Body of pancreas (tissue), 4 donors: ENCODE measurements at regions not wholly inside any gene's neighbourhood (a gene's known extent, or its start where the extent isn't known, plus 50 kb on each side); places are given as distances from the start of the nearest gene placed in this dataset.

Source experiments
- ATAC-seq: fragments of 150-250 bp; one replicate; pipeline ENCODE4 v1.9.1; 2016
- DNase-seq, 4 donors: peaks; one replicate each; pipeline ENCODE4 v3.0.0-alpha.2; 2019
- H3K27ac ChIP-seq, 4 donors: fragments of 200-600 bp; sonication (generic); 1 replicate in 3 of 4; 2 replicates in 1 of 4; pipeline versions ENCODE4 v1.5.1 to v1.6.1; 2016 to 2019; ENCODE audit warnings: mild to moderate bottlenecking in 1 of 4, mixed read lengths in 1 of 4, moderate library complexity in 1 of 4
- H3K27me3 ChIP-seq, 2 donors: fragments of 200-600 bp; sonication (generic); one replicate each; pipeline ENCODE4 v1.6.0; 2016; ENCODE audit warnings: mild to moderate bottlenecking in 1 of 2
- H3K36me3 ChIP-seq, 2 donors: fragments of 200-600 bp; sonication (generic); replicated peaks in 1 of 2; 2 replicates each; pipeline ENCODE4 v1.5.1; 2016; ENCODE audit warnings: low read depth in 2 of 2; ENCODE audit not compliant: insufficient read depth in 1 of 2
- H3K4me1 ChIP-seq: fragments of 200-600 bp; sonication (generic); one replicate; pipeline ENCODE4 v1.6.0; 2016
- H3K4me3 ChIP-seq, 2 donors: fragments of 200-600 bp; sonication (generic); 1 replicate in 1 of 2; 2 replicates in 1 of 2; pipeline ENCODE4 v1.5.1; 2016 to 2019
- H3K9me3 ChIP-seq, 3 donors: fragments of 200-600 bp; sonication (generic); 1 replicate in 2 of 3; 2 replicates in 1 of 3; pipeline ENCODE4 v1.5.1; 2016
- POLR2A ChIP-seq, 3 donors: fragments of 450-650 bp; IDR thresholded peaks; one replicate each; pipeline ENCODE4 v1.6.1; 2016; ENCODE audit warnings: antibody characterized with exemption in 3 of 3, mild to moderate bottlenecking in 2 of 3
- WGBS, 2 donors: methylation state at CpG; one replicate each; pipeline ENCODE4 v1.1.5; 2017; 5-methylcytosine and 5-hydroxymethylcytosine counted together
- intact Hi-C: fragments of 100-400 bp; cut with DNase I; formaldehyde crosslinking; loops from one replicate; pipeline ENCODE4 v1.15.1; 2023
- TF ChIP-seq, protein P1 (sequence below), 7 experiments: fragments of 450-650 bp in 4 of 7; fragments of 200-600 bp in 3 of 7; sonication (generic) in 3 of 7; IDR thresholded peaks; one replicate each; pipeline ENCODE4 v1.5.1; 2016 to 2019; ENCODE audit warnings: antibody characterized with exemption in 7 of 7

DNA sequence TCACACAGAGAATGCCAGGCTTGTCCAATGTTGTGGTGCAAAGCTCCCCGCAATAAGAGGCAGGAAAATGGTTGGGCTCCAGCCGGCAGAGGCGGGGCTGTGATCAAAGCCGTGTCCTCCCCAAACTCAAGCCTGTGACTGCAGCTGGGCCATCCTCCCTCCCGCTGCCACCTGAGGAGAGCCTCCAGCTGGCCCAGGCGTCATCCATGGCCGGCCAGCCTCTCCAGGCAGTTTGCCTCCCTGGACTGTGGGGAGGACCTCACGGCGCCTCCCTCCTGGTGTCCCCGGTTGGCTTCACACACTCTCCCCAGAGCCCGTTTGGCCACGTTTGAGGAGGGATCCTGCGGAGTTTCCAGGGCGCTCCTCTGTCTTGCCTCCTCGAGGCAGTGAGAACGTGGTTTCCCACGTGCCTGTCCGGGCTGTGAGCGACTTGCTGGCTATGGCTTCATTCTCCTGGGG, 134.1 kb downstream of the IRF8 start:
- peak in 1 of 4 donors; percentile 6 for DNase-seq
- H3K36me3 ChIP-seq = no peaks in the 10 kb centered on the region
- no peaks in the 10 kb centered on the region for H3K9me3 ChIP-seq
- no peaks in the 10 kb centered on the region for H3K4me1 ChIP-seq
- 44 to 59% methylated on average over 4 to 18 of the region's 19 CpGs for WGBS, 2 donors
- no peak for ATAC-seq
- TF ChIP-seq, protein P1, sequence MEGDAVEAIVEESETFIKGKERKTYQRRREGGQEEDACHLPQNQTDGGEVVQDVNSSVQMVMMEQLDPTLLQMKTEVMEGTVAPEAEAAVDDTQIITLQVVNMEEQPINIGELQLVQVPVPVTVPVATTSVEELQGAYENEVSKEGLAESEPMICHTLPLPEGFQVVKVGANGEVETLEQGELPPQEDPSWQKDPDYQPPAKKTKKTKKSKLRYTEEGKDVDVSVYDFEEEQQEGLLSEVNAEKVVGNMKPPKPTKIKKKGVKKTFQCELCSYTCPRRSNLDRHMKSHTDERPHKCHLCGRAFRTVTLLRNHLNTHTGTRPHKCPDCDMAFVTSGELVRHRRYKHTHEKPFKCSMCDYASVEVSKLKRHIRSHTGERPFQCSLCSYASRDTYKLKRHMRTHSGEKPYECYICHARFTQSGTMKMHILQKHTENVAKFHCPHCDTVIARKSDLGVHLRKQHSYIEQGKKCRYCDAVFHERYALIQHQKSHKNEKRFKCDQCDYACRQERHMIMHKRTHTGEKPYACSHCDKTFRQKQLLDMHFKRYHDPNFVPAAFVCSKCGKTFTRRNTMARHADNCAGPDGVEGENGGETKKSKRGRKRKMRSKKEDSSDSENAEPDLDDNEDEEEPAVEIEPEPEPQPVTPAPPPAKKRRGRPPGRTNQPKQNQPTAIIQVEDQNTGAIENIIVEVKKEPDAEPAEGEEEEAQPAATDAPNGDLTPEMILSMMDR (IDR thresholded peaks at IDR 0.05) = no peak
- no peak for TF ChIP-seq POLR2A (IDR thresholded peaks at IDR 0.05)
- no peak overlapping the region for H3K4me3 ChIP-seq
- no peak overlapping the region for H3K27ac ChIP-seq
- intact Hi-C loops = no loop called here
- H3K27me3 ChIP-seq = no peaks in the 10 kb centered on the region

DNA sequence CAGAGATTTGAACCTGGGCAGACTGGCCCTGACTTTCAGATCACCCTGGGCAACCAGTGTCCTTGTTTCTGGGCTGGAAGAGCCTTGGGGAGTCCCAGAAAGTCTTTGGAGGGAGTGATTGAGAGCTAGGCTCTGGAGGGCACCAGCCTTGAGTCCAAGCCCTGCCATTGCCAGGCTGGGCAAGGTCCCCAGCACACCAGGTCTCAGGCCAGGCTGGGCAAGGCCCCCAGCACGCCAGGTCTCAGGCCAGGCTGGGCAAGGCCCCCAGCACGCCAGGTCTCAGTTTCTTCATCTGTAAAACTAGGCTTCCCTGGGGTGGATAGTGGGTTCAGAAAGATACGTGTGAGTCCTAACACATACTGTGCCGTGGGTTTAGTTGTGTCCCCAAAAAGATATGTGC, 135.0 kb downstream of the IRF8 start:
- intact Hi-C loops = no loop called here
- Histone ChIP-seq H3K4me1 (peaks cover 7% of the 10 kb centered on the region), H3K36me3 (no peaks in the 10 kb centered on the region), H3K4me3 (no peak overlapping the region), H3K27me3 (no peaks in the 10 kb centered on the region), H3K27ac (no peak overlapping the region), H3K9me3 (no peaks in the 10 kb centered on the region)
- no peak for ATAC-seq
- 76 to 80% methylated on average over 4 of the region's 4 CpGs for WGBS, 2 donors
- no peak for TF ChIP-seq POLR2A (IDR thresholded peaks at IDR 0.05)
- TF ChIP-seq, protein P1 (IDR thresholded peaks at IDR 0.05) = no peak
- DNase-seq = no peak

DNA sequence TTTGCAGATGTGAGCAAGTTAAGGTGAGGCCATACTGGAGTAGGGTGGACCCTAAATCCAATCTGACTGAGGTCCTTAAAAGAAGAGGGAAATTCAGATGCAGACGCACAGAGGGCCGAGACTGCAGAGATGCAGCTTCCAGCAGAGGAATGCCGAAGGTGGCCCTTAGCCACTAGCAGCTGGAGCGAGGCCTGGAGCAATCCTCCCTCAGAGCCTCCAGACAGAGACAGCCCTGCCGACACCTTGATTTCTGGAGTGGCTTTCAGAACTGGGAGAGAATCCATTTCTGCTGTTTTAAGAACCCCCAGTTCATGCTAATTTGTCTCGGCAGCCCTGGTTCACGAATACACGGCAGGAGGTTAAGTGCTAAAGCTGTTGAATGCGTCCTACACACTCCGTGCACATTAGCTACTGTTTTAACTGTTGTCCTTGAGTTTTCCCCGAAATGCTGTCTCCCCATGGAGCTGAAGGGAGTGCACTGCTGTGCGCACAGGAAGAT, 135.5 kb downstream of the IRF8 start:
- H3K4me3 ChIP-seq = no peak overlapping the region
- no peaks in the 10 kb centered on the region for H3K36me3 ChIP-seq
- H3K27ac ChIP-seq = no peak overlapping the region
- ATAC-seq (no peak), DNase-seq (no peak)
- H3K27me3 ChIP-seq = no peaks in the 10 kb centered on the region
- TF ChIP-seq POLR2A (IDR thresholded peaks at IDR 0.05) = no peak
- TF ChIP-seq, protein P1 (IDR thresholded peaks at IDR 0.05) = no peak
- H3K9me3 ChIP-seq = no peaks in the 10 kb centered on the region
- 77 to 84% methylated on average over 12 of the region's 12 CpGs for WGBS, 2 donors
- peaks cover 7% of the 10 kb centered on the region for H3K4me1 ChIP-seq
- intact Hi-C loops = no loop called here

DNA sequence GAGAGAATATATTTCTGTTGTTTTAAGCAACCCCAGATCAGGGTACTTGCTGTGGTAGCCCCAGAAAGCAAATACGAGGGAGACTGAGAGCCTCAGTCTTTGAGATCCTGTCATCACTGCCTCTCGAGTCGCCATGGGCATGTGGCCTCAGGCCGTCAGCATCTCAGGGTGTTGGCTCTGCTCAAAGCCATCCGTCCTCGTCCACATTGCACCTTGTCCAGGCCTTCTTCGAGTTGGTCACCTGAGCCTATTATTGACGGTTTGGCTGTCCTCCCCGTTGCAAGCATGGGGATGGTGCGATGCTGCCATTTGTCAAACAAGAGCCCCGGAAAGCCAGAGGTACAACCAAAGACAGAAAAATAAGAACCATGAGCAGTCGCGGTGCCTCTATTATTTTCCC, 136.9 kb downstream of the IRF8 start:
- no peak for ATAC-seq
- 85 to 90% methylated on average over 13 of the region's 13 CpGs for WGBS, 2 donors
- H3K36me3 ChIP-seq = no peaks in the 10 kb centered on the region
- peaks cover 7% of the 10 kb centered on the region for H3K4me1 ChIP-seq
- no peak overlapping the region for H3K4me3 ChIP-seq
- no peak for TF ChIP-seq POLR2A (IDR thresholded peaks at IDR 0.05)
- TF ChIP-seq, protein P1 (IDR thresholded peaks at IDR 0.05) = no peak
- intact Hi-C loops = no loop called here
- no peaks in the 10 kb centered on the region for H3K27me3 ChIP-seq
- DNase-seq = no peak
- H3K9me3 ChIP-seq = no peaks in the 10 kb centered on the region
- H3K27ac ChIP-seq = no peak overlapping the region
